GM12892 (cell line): ENCODE measurements at regions not wholly inside any gene's neighbourhood (a gene's known extent, or its start where the extent isn't known, plus 50 kb on each side); places are given as distances from the start of the nearest gene placed in this dataset.
"Not testable (repeated sequence)": the region's sequence is repeated elsewhere in the genome, so short reads cannot be mapped to it uniquely, and the experiment has no call there.

Source experiments
- POLR2A ChIP-seq: IDR thresholded peaks from 2 replicates; pipeline ENCODE4 v1.6.1; 2011; ENCODE audit warnings: low read depth, low read length, control low read depth
- POLR2AphosphoS5 ChIP-seq: IDR thresholded peaks from 2 replicates; pipeline ENCODE4 v1.6.1; 2011; ENCODE audit warnings: low read depth, low read length, control low read depth
- TAF1 ChIP-seq: IDR thresholded peaks from 2 replicates; pipeline ENCODE4 v1.6.1; 2011; ENCODE audit warnings: low read depth, mild to moderate bottlenecking, control low read depth, low read length, borderline replicate concordance

DNA sequence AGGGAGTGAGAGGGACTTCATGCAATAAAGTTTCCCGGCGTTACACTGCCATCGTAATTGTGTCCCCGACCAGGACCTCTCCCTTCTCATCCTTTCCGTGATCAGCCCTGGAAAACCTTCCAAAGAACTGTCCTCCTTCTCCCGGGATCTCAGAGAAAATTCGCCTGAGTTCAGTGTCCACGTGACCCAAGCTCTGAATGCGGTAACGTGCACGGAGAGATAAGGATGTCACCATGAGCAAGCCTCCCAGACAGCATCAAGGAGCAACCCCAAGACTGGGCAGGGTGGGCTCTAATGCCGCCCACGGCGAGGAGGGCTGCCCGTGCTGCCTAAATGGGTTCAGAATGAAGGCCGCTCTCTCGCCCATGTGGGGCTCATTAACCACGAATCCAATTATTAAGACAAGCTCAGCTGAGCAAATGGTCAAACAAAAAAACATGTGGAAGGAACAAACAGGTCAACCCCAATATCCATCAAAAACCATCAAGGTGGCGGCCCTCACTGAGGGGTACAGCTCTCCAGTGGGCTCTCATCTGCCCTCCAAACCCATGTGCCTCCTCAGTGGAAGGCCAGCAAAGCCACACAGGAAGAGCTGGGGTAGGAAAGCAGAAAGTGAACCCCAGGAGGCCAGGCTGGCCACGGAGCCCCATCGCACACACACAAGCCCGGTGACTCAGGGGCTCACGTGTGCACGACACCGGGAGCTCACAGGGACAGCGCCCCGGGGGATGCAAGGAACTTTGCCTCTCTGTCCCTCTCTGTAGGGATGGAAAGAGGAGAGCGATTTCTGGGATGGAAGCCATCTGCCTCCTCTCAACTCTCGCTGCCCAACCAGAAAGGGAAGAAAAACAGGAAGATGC lies 62.0 kb downstream of the ART5 start:
- TF ChIP-seq POLR2A, POLR2AphosphoS5, TAF1: not testable (repeated sequence)
